Limb (tissue), 2 donors: ENCODE measurements at regions not wholly inside any gene's neighbourhood (a gene's known extent, or its start where the extent isn't known, plus 50 kb on each side); places are given as distances from the start of the nearest gene placed in this dataset.

Experiments used
- DNase-seq, 2 donors: peaks; one replicate each; pipeline ENCODE4 v3.0.0-alpha.2; 2016; ENCODE audit errors: extremely low spot score in 2 of 2

GRCh38 chr21:28752131-28752530 lies 240.5 kb downstream of the LTN1 start:
- no peak for DNase-seq

GRCh38 chr21:28751176-28751575 lies 241.5 kb downstream of the LTN1 start:
- DNase-seq, result no peak

DNA sequence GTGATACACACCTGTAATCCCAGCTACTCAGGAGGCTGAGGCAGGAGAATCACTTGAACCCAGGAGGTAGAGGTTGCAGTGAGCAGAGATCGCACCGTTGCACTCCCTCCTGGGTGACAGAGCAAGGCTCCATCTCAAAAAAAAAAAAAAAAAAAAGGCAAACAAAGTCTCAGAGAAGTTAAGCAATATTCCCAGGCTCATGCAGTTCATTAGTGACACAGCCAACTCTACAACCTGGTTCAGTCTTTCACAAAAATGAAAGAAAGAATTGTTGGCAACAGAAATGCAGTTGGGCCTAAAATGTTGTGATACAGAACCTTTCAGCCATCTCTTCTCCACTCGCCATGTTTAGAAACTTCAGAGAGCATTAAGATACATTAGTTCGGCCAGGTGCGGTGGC lies 242.1 kb downstream of the LTN1 start:
- DNase-seq, result no peak

DNA sequence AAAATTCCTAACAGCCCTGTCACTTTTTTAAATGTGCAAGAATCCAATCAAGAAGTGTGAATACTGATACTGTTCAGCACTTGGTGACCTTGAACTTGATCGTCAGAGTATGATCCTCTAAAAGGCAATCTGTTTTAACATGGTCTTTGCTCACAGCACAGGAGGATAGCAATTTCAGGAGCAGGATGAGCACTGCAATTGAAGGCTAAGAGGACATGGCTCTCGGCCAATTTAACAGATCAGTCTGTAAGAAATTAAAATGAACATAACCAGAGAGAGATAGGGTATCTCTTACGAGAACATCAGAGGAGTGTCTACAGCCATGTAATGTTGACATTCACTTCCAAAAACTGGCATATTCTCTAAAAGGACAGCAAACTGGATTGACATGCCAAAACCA lies 243.1 kb downstream of the LTN1 start:
- DNase-seq, result no peak

- DNase-seq, result no peak
These were observed 245.2 kb downstream of the LTN1 start for GRCh38 chr21:28747464-28747863.

DNA sequence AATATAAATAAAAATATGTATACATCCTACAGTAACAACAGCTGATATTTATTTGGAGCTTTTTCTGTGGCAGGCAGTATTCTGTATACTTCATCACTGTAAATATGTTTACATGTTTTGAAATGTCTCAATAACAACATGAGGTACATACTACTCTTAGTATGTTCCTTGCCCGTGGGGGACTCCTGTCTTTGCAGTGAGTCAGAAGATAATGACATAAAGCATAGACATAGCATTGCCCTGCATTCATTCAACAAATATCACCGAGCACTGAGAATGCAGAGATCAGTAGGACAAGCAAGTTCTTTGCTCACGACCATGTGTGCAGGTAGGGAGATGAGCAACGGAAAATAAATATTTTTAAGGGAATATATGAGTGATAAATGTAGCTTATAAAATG lies 246.5 kb downstream of the LTN1 start:
- no peak for DNase-seq

- DNase-seq, result peak; percentile 79 to 93
These were observed 247.3 kb downstream of the LTN1 start for GRCh38 chr21:28745131-28746016.

- DNase-seq, result no peak
These were observed 249.0 kb downstream of the LTN1 start for GRCh38 chr21:28743723-28744122.

GRCh38 chr21:28742527-28742926 lies 250.2 kb downstream of the LTN1 start:
- peak in 1 of 2 donors; percentile 68 for DNase-seq

DNA sequence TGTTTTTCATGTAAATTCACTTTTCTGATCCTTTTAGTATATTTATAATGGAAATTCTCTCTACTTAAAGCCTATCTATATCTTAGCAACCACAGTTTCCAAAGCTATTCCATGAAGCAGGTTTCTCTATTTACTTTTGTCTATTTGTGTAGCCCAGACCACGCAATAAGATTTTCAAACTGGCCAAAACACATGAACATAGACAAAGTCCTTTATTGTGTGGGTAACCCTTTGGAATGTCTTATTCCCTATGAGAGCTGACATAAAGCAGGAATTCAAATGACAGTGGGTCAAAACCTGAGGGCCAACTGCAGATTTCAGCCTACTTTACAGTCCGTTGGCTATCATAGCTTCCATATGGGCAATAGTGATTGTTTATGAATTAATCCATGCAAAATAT lies 252.6 kb downstream of the LTN1 start:
- DNase-seq, result no peak

DNA sequence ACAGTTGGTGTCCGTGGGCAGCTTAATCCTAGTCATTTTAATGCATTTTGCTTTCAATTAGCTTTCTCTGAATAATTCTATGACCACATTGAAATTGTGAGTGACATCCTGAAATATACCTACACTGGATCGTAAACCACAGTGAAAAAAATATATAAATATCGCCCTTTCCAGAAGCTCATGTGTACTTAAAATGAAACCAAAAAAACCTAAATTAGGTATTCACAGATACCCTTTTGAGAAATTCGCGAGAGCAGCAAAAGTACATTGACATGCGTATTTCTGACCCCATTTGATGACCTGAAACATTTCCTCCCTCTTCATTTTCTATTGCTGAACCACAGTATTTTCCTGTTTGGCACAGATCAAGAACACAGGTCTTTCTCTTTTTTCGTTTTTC lies 253.8 kb downstream of the LTN1 start:
- DNase-seq, result no peak

DNA sequence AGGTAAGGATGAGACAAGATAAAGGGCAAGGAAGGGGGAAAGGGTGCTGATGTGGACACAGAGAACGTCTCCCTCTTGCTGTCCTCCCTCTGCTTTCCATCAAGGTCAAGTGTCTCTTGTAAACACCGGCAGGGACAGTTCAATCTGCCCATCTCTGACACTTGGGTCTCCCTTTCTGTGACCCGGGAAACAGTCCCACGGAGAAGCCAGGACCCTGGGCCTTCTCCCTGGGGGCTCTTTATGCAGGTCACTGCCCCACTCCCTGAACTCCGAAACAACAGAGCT lies 254.3 kb downstream of the LTN1 start:
- DNase-seq, result no peak

DNA sequence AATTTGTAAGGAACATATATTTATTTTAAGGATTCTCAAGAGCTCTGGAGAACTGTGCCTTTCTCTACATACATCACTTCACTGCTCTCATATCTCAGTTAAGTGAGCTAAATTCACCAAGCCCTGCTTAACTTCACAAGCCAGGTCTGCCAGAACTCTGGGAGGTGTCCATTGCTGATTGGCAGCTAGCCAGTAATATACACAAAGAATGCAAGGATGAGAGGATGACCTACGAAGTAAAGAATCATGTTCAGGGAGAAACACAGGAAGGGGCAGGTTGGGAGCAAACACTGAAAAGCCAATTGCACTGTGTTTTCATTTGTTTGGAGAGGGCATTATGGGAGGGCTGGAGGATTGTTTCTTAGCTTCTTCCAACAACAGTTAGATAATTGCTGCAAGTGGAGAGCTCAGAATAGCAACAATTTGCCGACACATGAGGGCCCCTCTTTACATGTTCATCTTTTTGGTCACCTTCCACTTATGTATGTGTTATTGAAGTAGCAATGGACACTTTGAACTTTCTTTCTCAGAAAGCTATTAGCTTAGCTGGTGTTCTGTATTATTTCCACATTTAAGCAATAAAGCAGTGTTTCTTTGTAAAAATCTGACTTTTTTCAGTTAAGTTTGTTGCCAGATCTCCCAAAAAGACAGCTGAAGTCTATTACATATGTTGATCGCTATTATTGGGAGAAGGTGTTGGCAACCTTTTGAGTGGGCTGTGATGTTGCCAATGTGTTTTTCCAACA lies 254.8 kb downstream of the LTN1 start:
- peak in 1 of 2 donors; percentile 51 for DNase-seq

DNA sequence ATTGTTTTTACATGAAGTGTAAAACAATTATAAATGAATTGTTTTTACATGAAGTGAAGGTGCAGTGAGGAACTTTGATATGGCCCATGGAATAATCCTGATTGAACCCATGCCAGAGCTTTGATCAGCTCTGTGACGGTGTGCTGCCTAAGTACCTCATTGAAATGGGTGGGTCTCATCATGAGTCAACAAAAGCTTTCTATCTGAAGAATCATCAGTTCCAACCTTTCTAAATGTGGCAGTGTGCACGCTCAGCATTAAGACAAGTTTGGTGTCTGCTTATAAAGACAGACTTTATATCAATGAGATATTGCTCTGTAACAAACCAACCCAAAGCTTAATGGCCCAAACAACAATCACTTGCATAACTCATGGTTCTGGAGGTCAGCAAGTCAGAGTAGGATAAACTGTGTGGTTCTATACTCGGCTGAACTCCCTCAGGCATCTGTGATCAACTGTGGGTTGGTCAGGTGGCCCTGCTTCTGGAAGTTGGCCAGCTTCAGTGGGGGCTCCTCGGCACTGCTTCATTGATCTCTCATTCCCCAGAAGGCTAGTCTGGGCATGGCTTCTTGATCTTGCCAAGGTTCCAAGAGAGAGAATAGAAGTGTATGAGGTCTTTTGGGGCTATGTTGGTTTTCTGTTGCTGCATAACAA lies 258.0 kb downstream of the LTN1 start:
- DNase-seq, result no peak

- no peak for DNase-seq
These were observed 260.9 kb downstream of the LTN1 start for GRCh38 chr21:28731700-28732321.

- DNase-seq, result no peak
These were observed 262.8 kb downstream of the LTN1 start for GRCh38 chr21:28729887-28730286.

DNA sequence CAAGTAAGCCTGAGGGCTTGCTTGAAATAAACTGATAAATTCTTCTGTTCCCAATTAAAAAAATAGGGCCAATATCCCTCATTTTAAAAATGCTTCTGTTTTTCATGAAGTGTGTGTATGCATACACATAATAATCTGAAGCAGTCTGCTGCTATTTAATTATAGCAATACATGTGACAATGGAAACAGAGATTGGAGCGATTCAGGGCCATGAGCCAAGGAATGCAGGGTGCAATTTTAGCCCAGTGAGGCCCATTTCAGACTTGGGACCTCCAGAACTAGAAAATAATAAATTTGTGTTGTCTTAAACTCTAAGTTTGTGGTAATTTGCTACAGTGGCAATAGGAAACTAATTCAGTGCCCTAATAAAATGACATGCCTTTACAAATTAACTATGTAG lies 264.9 kb downstream of the LTN1 start:
- DNase-seq, result no peak

- no peak for DNase-seq
These were observed 267.3 kb downstream of the LTN1 start for GRCh38 chr21:28725396-28725795.

GRCh38 chr21:28723646-28724045 lies 269.0 kb downstream of the LTN1 start:
- no peak for DNase-seq

GRCh38 chr21:28719723-28720122 lies 273.0 kb downstream of the LTN1 start:
- DNase-seq, result no peak

- peak in 1 of 2 donors; percentile 27 for DNase-seq
These were observed 277.8 kb downstream of the LTN1 start for GRCh38 chr21:28714777-28715464.
